LNCaP clone FGC (cell line): ENCODE measurements at regions not wholly inside any gene's neighbourhood (a gene's known extent, or its start where the extent isn't known, plus 50 kb on each side); places are given as distances from the start of the nearest gene placed in this dataset.

Experiments
- DNase-seq: peaks from one replicate; pipeline ENCODE4 v3.0.0-alpha.2; 2011; ENCODE audit warnings: low read depth
- H3K4me3 ChIP-seq: 2 replicates; pipeline ENCODE4 v1.5.1; 2011; ENCODE audit warnings: mild to moderate bottlenecking, low read depth, low read length, control low read depth
- CTCF ChIP-seq: IDR thresholded peaks from 2 replicates; pipeline ENCODE4 v1.5.1; 2012; ENCODE audit warnings: mild to moderate bottlenecking; ENCODE audit not compliant: control insufficient read depth, insufficient read depth; ENCODE audit errors: extremely low read depth

GRCh38 chr5:121526908-121527307 is 324.8 kb upstream of the FTMT start:
- no peak for TF ChIP-seq CTCF
- no peak overlapping the region for H3K4me3 ChIP-seq

GRCh38 chr5:121533814-121534213 is 317.9 kb upstream of the FTMT start:
- no peak for TF ChIP-seq CTCF
- DNase-seq = no peak
- no peak overlapping the region for H3K4me3 ChIP-seq

More at GRCh38 chr5:121526908-121527307, 324.8 kb upstream of the FTMT start:
- DNase-seq = no peak

GRCh38 chr5:121550989-121551388 is 300.7 kb upstream of the FTMT start:
- TF ChIP-seq CTCF = no peak
- no peak for DNase-seq
- H3K4me3 ChIP-seq = no peak overlapping the region

GRCh38 chr5:121559832-121560231 is 291.9 kb upstream of the FTMT start:
- DNase-seq = no peak

GRCh38 chr5:121572061-121572460 is 279.6 kb upstream of the FTMT start:
- no peak for DNase-seq
- H3K4me3 ChIP-seq = no peak overlapping the region
- no peak for TF ChIP-seq CTCF

More at GRCh38 chr5:121559832-121560231, 291.9 kb upstream of the FTMT start:
- no peak overlapping the region for H3K4me3 ChIP-seq
- no peak for TF ChIP-seq CTCF

GRCh38 chr5:121573721-121574382 is 277.8 kb upstream of the FTMT start:
- TF ChIP-seq CTCF = no peak
- H3K4me3 ChIP-seq = no peak overlapping the region
- DNase-seq = no peak

- no peak for TF ChIP-seq CTCF
- no peak overlapping the region for H3K4me3 ChIP-seq
- no peak for DNase-seq
Measured at GRCh38 chr5:121581588-121581987, 270.1 kb upstream of the FTMT start.
